Activated naive CD4-positive, alpha-beta T cell treated with anti-CD3 and anti-CD28 coated beads, Interleukin-2, amount 10 ng/mL, durations not matched to agents 7 days and 5 days (primary cell): ENCODE measurements at regions not wholly inside any gene's neighbourhood (a gene's known extent, or its start where the extent isn't known, plus 50 kb on each side); places are given as distances from the start of the nearest gene placed in this dataset.

ENCODE experiments used
- CTCF ChIA-PET: fragments of 350-600 bp; sonication (Branson Sonifier 250); formaldehyde crosslinking; loops from one replicate; lab custom pipeline; 2021; ENCODE audit warnings: antibody characterized with exemption; lab: Charles Lee
- DNase-seq: peaks from one replicate; pipeline ENCODE4 v3.0.0-alpha.2; 2020
- H3K27ac Mint-ChIP-seq: one replicate; pipeline ENCODE4 v1.8.0; 2021; ENCODE audit warnings: mild to moderate bottlenecking, moderate library complexity, mixed read lengths
- H3K27me3 Mint-ChIP-seq: one replicate; pipeline ENCODE4 v1.8.0; 2021; ENCODE audit warnings: mild to moderate bottlenecking, mixed read lengths
- H3K36me3 Mint-ChIP-seq: one replicate; pipeline ENCODE4 v1.8.0; 2021; ENCODE audit warnings: mixed read lengths
- H3K4me1 Mint-ChIP-seq: one replicate; pipeline ENCODE4 v1.8.0; 2021; ENCODE audit warnings: mixed read lengths
- H3K4me3 Mint-ChIP-seq: one replicate; pipeline ENCODE4 v1.8.0; 2021; ENCODE audit warnings: mild to moderate bottlenecking, moderate library complexity, mixed read lengths
- H3K9me3 Mint-ChIP-seq: one replicate; pipeline ENCODE4 v1.8.0; 2021; ENCODE audit warnings: mixed read lengths

DNA sequence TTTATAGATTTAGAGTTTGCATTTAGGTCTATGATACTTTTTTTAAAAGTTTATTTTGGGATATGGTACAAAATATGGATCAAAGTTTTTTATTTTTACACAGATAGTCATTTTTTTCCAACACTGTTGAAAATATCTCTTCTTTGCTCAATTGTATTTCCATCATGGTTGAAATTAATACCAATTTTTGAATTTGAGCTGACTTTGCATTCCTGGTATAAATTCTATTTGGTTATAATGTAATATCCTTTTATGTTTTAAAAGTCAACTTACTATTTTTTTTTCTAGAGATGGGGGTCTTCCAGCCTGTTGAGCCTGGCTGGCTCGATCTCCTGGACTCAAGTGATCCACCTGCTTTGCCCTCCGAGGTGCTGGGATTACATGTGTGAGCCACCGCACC lies 620.1 kb downstream of the OLFM4 start:
- CTCF ChIA-PET: no interaction called here
- Mint-ChIP-seq H3K9me3 (no peaks in the 10 kb centered on the region), H3K36me3 (no peaks in the 10 kb centered on the region), H3K27ac (no peak overlapping the region), H3K4me3 (no peak overlapping the region), H3K4me1 (no peaks in the 10 kb centered on the region), H3K27me3 (no peaks in the 10 kb centered on the region)
- DNase-seq: no peak

DNA sequence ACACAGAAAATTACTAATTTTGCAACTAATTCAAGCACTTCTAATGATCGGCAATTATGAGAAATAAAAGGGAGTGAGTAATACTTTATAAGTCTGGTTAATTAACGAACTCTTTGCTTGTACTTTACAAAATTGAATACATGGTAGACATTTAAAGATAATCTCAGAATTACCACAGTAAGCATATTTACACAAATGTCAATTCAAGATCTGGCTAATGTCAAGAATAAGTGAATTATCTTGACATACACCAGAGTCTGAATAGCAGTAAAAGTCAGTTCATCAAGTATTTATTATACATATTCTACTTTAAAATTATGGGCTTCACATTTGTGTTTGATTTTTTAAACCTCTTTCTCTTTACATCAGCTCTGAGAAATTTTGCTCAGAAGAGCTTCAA lies 643.4 kb downstream of the OLFM4 start:
- H3K9me3 Mint-ChIP-seq: peaks cover 3% of the 10 kb centered on the region
- no peaks in the 10 kb centered on the region for H3K27me3 Mint-ChIP-seq
- CTCF ChIA-PET: no interaction called here

DNA sequence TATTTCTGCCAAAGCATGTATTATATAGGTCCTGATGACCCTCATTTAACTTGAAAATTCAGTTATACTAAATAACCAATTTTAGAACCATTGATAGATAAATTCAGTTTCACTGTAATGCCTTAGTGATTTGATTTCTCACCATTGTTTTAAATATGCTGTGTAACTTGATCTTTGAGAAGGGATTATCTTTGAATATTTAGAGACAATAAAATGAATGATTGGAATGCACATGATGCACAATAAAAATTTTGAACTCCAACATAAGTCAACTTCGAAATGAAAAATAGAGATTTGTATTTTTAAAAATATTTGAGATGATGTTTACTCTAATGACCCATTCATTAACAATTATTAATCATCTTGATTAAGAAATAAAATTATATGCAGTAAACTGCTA lies 654.5 kb downstream of the OLFM4 start:
- CTCF ChIA-PET: no interaction called here
- peaks cover 4% of the 10 kb centered on the region for H3K9me3 Mint-ChIP-seq

More for the DNA sequence above, 643.4 kb downstream of the OLFM4 start:
- Mint-ChIP-seq H3K27ac (no peak overlapping the region), H3K4me3 (no peak overlapping the region), H3K4me1 (no peaks in the 10 kb centered on the region), H3K36me3 (no peaks in the 10 kb centered on the region)
- no peak for DNase-seq

DNA sequence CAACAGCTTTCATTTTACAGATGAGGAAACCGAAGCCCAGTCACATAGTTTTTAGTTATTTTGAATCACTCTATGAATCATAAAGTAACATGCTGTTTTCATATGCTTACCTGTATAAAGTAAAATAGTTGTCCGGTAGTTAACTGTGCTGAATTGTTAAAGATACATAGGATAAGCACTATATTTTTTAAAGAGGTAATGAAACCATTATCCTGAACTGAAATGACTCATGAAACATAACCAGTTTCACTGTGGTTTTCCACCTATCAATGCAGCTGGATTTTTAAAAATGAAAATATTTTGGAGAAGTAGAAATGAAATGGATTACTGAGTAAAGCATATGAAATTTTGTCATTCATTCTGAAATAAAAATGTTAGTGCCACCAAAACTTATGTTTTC lies 655.0 kb downstream of the OLFM4 start:
- Mint-ChIP-seq H3K4me1 (no peaks in the 10 kb centered on the region), H3K27me3 (no peaks in the 10 kb centered on the region), H3K36me3 (no peaks in the 10 kb centered on the region), H3K4me3 (no peak overlapping the region), H3K27ac (no peak overlapping the region), H3K9me3 (peaks cover 4% of the 10 kb centered on the region)
- no peak for DNase-seq
- CTCF ChIA-PET: no interaction called here

More for the DNA sequence above, 654.5 kb downstream of the OLFM4 start:
- Mint-ChIP-seq H3K4me1 (no peaks in the 10 kb centered on the region), H3K4me3 (no peak overlapping the region), H3K27me3 (no peaks in the 10 kb centered on the region), H3K27ac (no peak overlapping the region), H3K36me3 (no peaks in the 10 kb centered on the region)
- no peak for DNase-seq

DNA sequence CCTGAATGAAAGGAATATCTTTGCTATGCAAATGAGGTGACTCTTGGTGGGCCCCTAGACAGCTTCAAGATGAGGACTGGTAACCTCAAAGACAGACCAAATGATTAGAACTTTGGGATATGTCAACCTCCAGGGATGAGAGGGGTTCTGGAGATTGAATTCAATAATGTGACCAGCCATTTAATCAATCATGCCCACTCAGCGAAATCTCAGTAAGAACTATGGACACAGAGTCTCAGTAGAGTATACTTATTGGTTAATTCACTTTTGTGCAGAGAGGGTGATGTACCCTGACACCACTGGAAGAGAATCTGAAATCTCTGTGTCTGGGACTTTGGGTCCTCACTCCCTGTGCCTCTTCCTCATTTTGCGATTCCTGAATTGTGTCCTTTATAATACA lies 662.8 kb downstream of the OLFM4 start:
- no peak for DNase-seq
- Mint-ChIP-seq H3K4me1 (no peaks in the 10 kb centered on the region), H3K36me3 (no peaks in the 10 kb centered on the region), H3K4me3 (no peak overlapping the region), H3K27ac (no peak overlapping the region), H3K9me3 (peaks cover 2% of the 10 kb centered on the region), H3K27me3 (no peaks in the 10 kb centered on the region)
- CTCF ChIA-PET: no interaction called here

DNA sequence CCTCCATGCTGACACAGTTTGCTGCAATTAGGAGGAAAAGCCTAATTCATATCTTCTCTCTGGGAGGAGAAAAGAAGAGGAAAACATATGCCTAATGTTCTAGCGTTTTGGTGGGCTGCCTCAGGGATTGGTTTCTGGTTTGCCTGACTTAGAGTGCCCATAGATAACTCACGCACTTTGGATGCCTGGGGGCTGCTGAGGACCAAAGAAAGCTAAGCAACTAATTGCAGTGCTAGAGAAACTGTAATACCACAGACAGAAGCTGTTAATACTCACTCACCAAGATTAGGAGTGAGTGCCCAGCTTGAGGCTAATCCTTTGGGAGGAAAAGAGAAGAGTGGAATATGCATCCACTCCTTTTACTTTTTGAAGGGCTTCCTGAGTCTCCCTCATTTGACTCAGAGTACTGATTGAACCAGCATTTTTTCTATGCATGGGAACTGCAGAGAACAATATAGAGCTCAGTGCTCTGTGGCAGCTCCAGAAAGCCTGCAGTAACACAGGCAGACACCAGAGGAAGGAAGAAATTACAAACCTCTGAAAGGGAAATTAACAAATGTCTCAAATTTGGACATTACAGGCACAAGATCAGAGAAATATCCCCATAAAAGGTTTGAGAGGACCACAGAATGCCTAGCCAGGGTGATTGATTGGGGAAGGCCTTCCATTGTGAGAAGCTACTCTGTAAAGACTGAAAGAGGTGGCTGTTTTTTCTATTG lies 666.4 kb downstream of the OLFM4 start:
- peaks cover 5% of the 10 kb centered on the region for H3K9me3 Mint-ChIP-seq
- H3K4me1 Mint-ChIP-seq: no peaks in the 10 kb centered on the region
- H3K36me3 Mint-ChIP-seq: no peaks in the 10 kb centered on the region
- H3K4me3 Mint-ChIP-seq: no peak overlapping the region
- no peaks in the 10 kb centered on the region for H3K27me3 Mint-ChIP-seq
- DNase-seq: no peak
- no peak overlapping the region for H3K27ac Mint-ChIP-seq
- CTCF ChIA-PET: no interaction called here

DNA sequence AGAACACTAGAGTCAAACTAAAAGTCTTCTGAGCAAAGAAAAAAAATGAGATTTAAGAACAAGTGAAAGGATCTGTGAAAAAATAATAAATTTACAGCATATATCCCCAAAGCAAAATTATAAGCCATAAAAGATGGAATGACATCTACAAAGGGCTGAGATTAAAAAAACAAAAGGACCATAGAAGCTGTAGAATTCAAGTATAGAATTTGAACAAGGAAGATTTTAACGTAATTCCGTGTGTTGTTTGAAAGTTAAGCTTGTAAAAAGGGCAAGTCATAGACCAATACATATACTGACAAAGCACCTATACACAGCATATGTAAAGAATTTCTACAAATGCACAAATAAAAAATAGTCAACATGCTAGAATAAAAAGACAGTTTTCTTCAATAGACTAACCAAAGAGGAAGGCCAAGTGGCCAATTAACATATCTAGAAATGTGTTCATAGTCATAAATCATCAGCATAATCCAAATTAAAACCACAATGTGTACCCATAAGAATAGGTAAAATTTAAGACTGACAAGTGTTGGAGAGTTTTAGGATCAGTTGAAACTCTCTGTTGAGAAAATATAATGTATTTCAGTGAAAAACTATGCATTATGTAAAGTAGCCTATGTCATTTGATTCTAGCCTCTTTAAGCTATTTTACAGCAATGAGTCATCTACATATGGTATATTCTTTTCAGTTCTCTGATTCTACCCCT lies 674.9 kb downstream of the OLFM4 start:
- H3K27me3 Mint-ChIP-seq: no peaks in the 10 kb centered on the region
- no peak for DNase-seq
- no peaks in the 10 kb centered on the region for H3K36me3 Mint-ChIP-seq
- no peak overlapping the region for H3K4me3 Mint-ChIP-seq
- H3K27ac Mint-ChIP-seq: no peak overlapping the region
- CTCF ChIA-PET: interaction anchor here (0.9 kb wide), 1 partner anchor 10 kb away, joined by 3 read pairs; no protein-coding TSS in a partner anchor
- H3K4me1 Mint-ChIP-seq: no peaks in the 10 kb centered on the region
- H3K9me3 Mint-ChIP-seq: peaks cover 10% of the 10 kb centered on the region

DNA sequence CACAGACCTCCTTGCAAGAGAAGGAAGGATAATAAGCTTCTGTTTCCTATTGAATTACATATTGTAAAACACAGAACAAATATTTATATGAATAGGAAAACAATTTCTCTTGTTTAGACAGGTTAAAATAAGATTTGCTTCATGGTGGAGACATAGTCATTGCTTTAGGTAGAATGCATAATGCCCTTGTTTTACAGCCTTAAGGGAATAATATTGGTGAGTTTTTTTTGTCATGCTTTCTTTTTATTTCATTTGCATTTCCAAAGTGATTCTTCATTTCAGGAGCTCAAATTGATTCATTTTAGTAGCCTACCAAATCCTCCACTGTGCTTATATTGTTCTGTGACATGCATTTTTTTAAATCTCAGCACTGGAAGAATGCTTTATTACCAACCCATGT lies 690.7 kb downstream of the OLFM4 start:
- Mint-ChIP-seq H3K27me3 (no peaks in the 10 kb centered on the region), H3K9me3 (peaks cover 8% of the 10 kb centered on the region), H3K36me3 (no peaks in the 10 kb centered on the region), H3K27ac (no peak overlapping the region), H3K4me1 (no peaks in the 10 kb centered on the region), H3K4me3 (no peak overlapping the region)
- no peak for DNase-seq
- CTCF ChIA-PET: no interaction called here

DNA sequence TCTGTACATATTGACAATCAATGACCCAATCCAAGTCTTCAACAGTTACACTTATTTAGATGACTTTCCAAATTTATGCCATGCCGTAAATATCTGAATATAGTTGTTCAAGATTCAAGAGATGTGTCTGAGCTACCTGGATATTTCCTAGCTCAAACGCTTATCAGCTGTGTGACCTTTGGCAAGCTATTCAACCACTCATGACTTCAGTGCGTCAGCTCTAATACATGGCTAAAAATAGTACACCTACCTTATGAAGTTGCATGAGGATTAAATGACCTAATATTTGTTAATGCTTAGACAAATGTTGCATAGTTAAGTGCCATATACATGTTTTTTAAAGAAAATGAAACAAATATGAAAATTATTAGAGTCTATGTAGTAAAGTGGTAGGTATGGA lies 704.1 kb downstream of the OLFM4 start:
- no peak overlapping the region for H3K27ac Mint-ChIP-seq
- no peaks in the 10 kb centered on the region for H3K27me3 Mint-ChIP-seq
- no peak for DNase-seq
- peaks cover 5% of the 10 kb centered on the region for H3K9me3 Mint-ChIP-seq
- H3K4me3 Mint-ChIP-seq: no peak overlapping the region
- CTCF ChIA-PET: no interaction called here
- no peaks in the 10 kb centered on the region for H3K4me1 Mint-ChIP-seq
- H3K36me3 Mint-ChIP-seq: no peaks in the 10 kb centered on the region

DNA sequence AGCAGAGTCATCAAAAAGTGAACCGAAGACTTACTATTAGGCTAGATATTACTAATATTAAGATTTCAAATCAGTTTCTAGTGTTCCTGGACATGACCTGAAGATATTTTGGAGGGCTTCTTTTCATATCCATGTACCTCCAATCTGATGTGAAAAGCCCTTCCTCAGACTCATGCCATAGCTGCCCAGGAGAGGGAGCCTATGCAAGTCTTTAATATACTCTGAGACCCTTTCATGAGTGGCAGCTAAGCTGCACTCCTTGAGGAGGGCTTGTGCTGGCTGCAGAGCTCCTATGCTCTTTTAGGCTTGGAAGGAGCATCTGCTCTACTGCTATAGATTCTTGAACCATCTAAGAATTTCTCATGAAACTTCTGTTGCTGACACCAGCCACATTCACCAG lies 715.3 kb downstream of the OLFM4 start:
- CTCF ChIA-PET: no interaction called here

DNA sequence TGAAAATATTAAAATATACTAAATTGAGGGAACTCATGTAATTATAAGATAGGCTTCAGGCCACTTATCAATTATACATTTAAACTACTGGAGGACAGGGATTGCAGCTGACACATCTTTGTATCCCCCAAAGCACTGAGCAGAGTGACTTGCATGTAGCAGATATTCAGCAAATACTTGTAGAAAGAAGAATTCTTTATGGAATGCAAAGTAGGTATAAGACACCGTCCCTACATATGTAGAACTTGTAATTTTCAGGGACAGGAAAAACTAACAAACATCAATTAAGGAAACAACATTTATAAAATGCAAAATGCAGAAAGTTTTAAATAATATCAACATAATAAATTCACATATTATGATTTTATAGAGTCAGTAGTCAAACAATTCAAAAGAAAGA lies 719.2 kb downstream of the OLFM4 start:
- H3K4me3 Mint-ChIP-seq: no peak overlapping the region
- H3K27me3 Mint-ChIP-seq: no peaks in the 10 kb centered on the region
- no peaks in the 10 kb centered on the region for H3K36me3 Mint-ChIP-seq
- CTCF ChIA-PET: no interaction called here
- no peaks in the 10 kb centered on the region for H3K4me1 Mint-ChIP-seq
- H3K9me3 Mint-ChIP-seq: no peaks in the 10 kb centered on the region
- DNase-seq: no peak
- H3K27ac Mint-ChIP-seq: no peak overlapping the region

More for the DNA sequence above, 715.3 kb downstream of the OLFM4 start:
- H3K27ac Mint-ChIP-seq: no peak overlapping the region
- H3K9me3 Mint-ChIP-seq: no peaks in the 10 kb centered on the region
- no peaks in the 10 kb centered on the region for H3K36me3 Mint-ChIP-seq
- no peaks in the 10 kb centered on the region for H3K4me1 Mint-ChIP-seq
- no peak for DNase-seq
- H3K27me3 Mint-ChIP-seq: no peaks in the 10 kb centered on the region
- H3K4me3 Mint-ChIP-seq: no peak overlapping the region

DNA sequence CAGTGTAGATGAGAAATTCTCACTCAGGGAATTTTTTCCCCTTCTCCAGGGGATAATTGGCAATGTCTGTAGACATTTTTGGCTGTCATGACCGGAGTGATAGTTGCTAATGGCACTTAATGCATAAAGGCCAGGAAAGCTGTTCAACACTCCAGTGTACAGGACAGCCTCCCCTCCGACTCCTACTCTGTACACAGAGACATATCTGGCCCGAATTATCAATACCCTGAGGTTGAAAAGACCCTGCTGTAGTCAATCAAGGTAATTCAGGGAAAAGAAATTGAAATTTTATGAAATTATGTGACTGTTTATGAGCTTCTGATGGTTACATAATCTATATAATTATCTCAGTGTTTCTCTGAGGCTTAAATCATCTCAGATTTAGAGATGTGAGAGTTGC lies 720.7 kb downstream of the OLFM4 start:
- CTCF ChIA-PET: no interaction called here
- no peak for DNase-seq
- Mint-ChIP-seq H3K4me3 (no peak overlapping the region), H3K9me3 (no peaks in the 10 kb centered on the region), H3K27me3 (no peaks in the 10 kb centered on the region), H3K36me3 (no peaks in the 10 kb centered on the region), H3K27ac (no peak overlapping the region), H3K4me1 (no peaks in the 10 kb centered on the region)

DNA sequence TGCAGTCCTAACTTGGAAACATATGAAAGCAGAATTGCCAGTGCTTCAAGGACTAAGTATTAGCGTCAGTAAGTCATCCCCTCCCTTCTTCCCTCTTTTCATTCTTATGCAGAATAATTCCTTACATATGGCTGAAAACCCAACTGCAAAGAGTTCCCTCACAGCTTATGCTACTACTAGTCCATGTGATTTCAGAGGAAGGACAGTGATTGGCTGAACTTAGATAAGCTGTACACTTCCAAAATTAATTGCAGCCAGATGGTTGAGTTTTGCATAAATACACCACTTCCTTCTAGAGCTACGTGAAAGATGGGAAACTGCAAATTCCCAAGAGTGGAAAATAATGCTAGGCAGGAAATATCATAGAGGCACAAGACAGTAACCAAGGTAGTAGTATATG lies 730.4 kb downstream of the OLFM4 start:
- DNase-seq: no peak
- no peaks in the 10 kb centered on the region for H3K27me3 Mint-ChIP-seq
- H3K4me1 Mint-ChIP-seq: no peaks in the 10 kb centered on the region
- no peak overlapping the region for H3K4me3 Mint-ChIP-seq
- H3K9me3 Mint-ChIP-seq: peaks cover 10% of the 10 kb centered on the region
- no peaks in the 10 kb centered on the region for H3K36me3 Mint-ChIP-seq
- CTCF ChIA-PET: no interaction called here
- H3K27ac Mint-ChIP-seq: no peak overlapping the region

DNA sequence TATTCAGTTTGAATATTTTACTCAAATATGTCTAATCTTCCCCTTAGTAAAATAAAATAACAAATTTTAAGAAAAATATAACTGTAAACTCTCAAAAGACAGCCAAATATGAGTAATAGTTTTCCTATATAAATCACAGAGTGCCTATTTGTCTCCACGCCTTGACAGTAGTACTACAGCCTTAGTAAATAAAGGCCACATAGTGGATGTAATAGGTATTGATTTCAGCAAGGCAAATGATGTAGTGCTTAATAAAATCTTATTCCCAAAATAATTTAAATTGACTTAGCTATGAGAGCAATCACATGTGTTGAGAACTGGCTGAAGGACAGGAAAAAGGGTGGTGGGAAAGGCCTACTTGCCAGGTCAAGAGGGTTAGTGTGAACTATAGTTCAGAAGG lies 747.2 kb downstream of the OLFM4 start:
- DNase-seq: no peak
- Mint-ChIP-seq H3K9me3 (peaks cover 2% of the 10 kb centered on the region), H3K4me3 (no peak overlapping the region), H3K27me3 (no peaks in the 10 kb centered on the region), H3K4me1 (no peaks in the 10 kb centered on the region), H3K27ac (no peak overlapping the region), H3K36me3 (no peaks in the 10 kb centered on the region)
- CTCF ChIA-PET: no interaction called here

DNA sequence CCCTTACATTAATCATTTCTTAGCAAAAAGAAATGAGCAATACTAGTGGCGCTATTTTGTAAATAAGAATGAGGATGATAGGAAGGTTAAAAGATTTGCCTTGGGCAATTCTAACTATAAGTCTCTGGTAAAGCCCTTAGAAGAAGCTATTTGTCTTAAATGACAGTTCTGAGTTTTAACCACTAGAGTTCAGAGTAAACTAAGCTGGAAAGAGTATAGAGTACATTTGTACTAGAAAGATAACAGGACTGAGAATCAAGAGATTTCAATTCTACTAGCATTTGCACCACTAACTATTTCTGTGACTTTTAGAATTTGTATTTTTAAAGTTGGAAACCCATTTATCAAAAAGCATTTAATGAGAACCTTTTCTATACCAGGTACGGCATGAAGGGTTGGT lies 750.3 kb downstream of the OLFM4 start:
- no peak for DNase-seq
- CTCF ChIA-PET: no interaction called here
- no peaks in the 10 kb centered on the region for H3K27me3 Mint-ChIP-seq
- H3K4me3 Mint-ChIP-seq: no peak overlapping the region
- no peaks in the 10 kb centered on the region for H3K36me3 Mint-ChIP-seq
- H3K4me1 Mint-ChIP-seq: no peaks in the 10 kb centered on the region
- no peaks in the 10 kb centered on the region for H3K9me3 Mint-ChIP-seq
- H3K27ac Mint-ChIP-seq: no peak overlapping the region
